GM12875 (cell line): ENCODE measurements at regions not wholly inside any gene's neighbourhood (a gene's known extent, or its start where the extent isn't known, plus 50 kb on each side); places are given as distances from the start of the nearest gene placed in this dataset.
"Not testable (repeated sequence)": the region's sequence is repeated elsewhere in the genome, so short reads cannot be mapped to it uniquely, and the experiment has no call there.

Experiments used
- H3K4me3 ChIP-seq: one replicate; pipeline ENCODE4 v1.5.1; 2011; ENCODE audit warnings: low read depth, low read length, control low read depth
- TF ChIP-seq, protein P1 (sequence below): IDR thresholded peaks from 2 replicates; pipeline ENCODE4 v1.5.1; 2011; ENCODE audit warnings: low read depth, mild to moderate bottlenecking, control low read depth, inconsistent platforms, low read length, moderate library complexity, borderline replicate concordance; ENCODE audit not compliant: insufficient read depth

DNA sequence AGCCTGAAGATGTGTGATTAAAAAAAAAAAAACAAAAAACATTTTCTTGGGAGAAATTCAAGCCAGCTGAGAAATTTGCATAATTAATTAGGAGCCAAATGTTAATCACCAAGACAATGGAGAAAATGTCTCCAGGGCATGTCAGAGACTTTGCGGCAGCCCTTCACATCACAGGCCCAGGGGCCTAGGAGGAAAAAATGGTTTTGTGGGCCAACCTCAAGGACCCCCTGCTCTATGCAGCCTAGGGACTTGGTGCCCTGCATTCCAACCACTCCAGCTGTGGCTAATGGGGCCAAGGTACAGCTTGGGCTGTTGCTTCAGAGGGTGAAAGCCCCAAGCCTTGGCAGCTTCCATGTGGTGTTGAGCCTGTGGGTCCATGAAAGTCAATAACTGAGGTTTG lies 241.9 kb upstream of the THUMPD2 start:
- TF ChIP-seq, protein P1, sequence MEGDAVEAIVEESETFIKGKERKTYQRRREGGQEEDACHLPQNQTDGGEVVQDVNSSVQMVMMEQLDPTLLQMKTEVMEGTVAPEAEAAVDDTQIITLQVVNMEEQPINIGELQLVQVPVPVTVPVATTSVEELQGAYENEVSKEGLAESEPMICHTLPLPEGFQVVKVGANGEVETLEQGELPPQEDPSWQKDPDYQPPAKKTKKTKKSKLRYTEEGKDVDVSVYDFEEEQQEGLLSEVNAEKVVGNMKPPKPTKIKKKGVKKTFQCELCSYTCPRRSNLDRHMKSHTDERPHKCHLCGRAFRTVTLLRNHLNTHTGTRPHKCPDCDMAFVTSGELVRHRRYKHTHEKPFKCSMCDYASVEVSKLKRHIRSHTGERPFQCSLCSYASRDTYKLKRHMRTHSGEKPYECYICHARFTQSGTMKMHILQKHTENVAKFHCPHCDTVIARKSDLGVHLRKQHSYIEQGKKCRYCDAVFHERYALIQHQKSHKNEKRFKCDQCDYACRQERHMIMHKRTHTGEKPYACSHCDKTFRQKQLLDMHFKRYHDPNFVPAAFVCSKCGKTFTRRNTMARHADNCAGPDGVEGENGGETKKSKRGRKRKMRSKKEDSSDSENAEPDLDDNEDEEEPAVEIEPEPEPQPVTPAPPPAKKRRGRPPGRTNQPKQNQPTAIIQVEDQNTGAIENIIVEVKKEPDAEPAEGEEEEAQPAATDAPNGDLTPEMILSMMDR, result no peak

DNA sequence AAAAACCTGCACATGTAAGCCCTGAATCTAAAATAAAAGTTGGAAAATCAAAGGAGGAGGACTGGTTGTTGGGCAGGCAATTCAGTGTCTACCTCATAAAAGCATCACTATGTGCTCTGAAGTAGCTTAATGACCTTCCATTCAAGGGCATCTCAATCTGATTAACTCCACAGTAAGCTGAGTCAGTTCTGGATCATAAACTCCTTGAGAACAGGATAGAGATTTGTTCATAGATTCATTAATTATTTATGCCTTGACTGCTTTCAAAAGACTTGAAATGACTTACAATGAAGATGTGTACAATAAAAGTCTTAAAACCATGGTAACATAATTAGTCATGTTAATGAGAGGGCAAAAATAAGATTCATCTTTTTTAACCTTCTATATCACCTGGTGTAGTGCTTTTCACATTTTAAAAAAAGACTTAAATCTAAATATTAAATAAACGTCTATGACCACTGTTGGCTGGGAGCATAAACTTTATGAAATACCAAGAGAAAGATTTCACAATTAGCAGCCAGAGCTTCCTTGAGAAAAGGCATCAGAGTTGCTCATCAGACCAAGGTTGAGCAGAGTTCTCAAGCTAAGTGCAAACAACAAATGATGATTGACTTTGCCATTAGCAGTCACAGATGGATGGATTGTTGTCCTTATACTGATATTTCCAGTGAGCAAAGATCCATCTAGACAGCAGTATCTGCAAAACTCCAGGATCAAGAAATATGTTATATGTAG lies 237.3 kb upstream of the THUMPD2 start:
- H3K4me3 ChIP-seq, result no peak overlapping the region
- TF ChIP-seq, protein P1, result no peak

More for the DNA sequence above, 241.9 kb upstream of the THUMPD2 start:
- no peak overlapping the region for H3K4me3 ChIP-seq

DNA sequence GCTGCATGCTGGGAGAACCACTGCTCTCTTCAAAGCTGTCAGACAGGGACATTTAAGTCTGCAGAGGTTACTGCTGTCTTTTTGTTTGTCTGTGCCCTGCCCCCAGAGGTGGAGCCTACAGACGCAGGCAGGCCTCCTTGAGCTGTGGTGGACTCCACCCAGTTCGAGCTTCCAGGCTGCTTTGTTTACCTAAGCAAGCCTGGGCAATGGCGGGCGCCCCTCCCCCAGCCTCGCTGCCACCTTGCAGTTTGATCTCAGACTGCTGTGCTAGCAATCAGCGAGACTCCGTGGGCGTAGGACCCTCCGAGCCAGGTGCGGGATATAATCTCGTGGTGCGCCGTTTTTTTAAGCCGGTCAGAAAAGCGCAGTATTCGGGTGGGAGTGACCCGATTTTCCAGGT lies 234.9 kb upstream of the THUMPD2 start:
- not testable (repeated sequence) for H3K4me3 ChIP-seq

DNA sequence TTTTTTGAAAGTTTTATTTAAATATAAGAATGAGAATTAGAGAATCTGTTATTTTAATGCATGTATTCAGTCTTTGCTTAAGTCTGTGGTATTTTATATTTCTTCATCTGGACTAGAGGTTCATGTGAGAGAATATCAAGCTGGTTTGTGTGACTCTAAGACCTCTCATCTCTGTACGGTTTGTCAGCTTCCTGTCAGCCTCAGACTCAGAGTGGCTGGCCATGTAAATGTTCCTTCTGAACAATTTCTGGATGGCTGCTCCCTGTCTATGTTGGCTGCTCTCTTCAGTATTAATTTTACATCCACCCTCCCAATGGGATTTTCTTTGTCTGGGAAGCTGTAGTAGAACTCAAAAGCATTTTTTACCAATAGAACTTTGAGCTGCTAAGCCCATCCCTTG lies 225.3 kb upstream of the THUMPD2 start:
- H3K4me3 ChIP-seq, result no peak overlapping the region
- TF ChIP-seq, protein P1, result no peak

DNA sequence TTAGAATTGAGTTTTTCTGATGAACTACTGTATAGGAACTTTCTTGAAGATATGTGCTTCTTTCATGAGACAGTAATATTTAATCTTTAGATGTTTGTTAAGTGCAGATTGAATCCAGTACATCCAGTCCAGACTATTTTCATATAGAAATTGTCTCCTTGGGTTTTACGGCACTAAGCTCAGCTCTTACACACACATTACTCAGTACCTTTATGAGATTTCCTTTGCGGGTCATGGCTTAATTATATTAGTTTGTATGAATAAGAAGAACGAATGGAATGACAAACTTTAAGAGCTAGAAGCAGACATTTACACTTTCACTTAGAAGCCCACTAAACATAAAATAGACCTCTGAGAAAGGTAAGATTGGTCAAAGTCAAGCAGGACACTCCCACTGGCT lies 223.3 kb upstream of the THUMPD2 start:
- H3K4me3 ChIP-seq, result no peak overlapping the region
- TF ChIP-seq, protein P1, result no peak

DNA sequence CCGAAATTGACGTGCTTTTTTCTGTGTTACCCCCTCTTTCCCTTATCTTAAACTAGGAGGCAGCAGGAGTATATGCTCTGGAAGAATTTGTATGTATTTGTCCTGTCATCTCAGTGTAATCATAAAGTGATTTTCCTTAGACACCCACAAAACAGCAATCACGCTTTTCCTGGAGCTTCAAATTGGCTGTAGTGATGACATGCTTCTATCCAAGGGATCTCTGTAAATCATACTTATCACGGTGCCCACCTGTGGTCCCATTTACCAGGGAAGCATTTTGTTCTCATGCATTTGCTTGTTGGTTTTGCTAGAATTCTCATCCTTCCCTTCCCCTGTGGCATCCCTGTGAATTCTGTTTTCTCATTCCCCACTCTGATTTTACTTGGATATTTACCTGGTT lies 220.8 kb upstream of the THUMPD2 start:
- no peak overlapping the region for H3K4me3 ChIP-seq
- TF ChIP-seq, protein P1, result no peak

DNA sequence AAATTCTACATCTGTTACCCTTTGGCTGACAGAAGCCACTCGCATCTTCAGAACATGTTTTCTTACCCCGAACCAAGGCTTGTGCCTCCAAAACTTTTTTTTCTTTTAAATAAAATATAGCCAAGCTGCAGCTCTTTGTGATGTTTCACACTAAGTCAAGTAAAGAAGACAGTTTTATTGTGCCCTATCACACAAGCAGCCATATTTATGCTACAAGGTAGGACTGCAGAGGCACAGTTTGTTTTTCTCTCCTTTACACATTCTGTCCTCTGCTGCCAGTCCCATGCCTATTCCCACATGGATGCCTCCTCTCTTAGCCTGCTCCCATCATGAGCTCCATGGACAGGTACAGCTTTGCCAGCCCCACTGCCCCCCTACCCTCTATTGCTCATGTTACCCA lies 219.6 kb upstream of the THUMPD2 start:
- H3K4me3 ChIP-seq, result no peak overlapping the region
- TF ChIP-seq, protein P1, result no peak
